Endothelial cell (in vitro differentiated cells): ENCODE measurements at regions not wholly inside any gene's neighbourhood (a gene's known extent, or its start where the extent isn't known, plus 50 kb on each side); places are given as distances from the start of the nearest gene placed in this dataset.

Experiments
- DNase-seq: peaks from one replicate; pipeline ENCODE4 v3.0.0; 2021; ENCODE audit warnings: low spot score
- H3K27ac Mint-ChIP-seq: one replicate; pipeline ENCODE4 v1.8.0; 2021; ENCODE audit warnings: mixed read lengths, inconsistent platforms; ENCODE audit not compliant: unreplicated experiment
- H3K27me3 Mint-ChIP-seq: one replicate; pipeline ENCODE4 v1.8.0; 2021; ENCODE audit warnings: mild to moderate bottlenecking, moderate library complexity, mixed read lengths, inconsistent platforms; ENCODE audit not compliant: unreplicated experiment
- H3K36me3 Mint-ChIP-seq: one replicate; pipeline ENCODE4 v1.8.0; 2021; ENCODE audit warnings: mild to moderate bottlenecking, low read depth, mixed read lengths, inconsistent platforms; ENCODE audit not compliant: unreplicated experiment
- H3K4me1 Mint-ChIP-seq: one replicate; pipeline ENCODE4 v1.8.0; 2021; ENCODE audit warnings: mild to moderate bottlenecking, mixed read lengths, inconsistent platforms; ENCODE audit not compliant: unreplicated experiment
- H3K4me3 Mint-ChIP-seq: one replicate; pipeline ENCODE4 v1.8.0; 2021; ENCODE audit warnings: mild to moderate bottlenecking, mixed read lengths, inconsistent platforms; ENCODE audit not compliant: unreplicated experiment
- H3K9me3 Mint-ChIP-seq: one replicate; pipeline ENCODE4 v1.8.0; 2021; ENCODE audit warnings: mixed read lengths, inconsistent platforms; ENCODE audit not compliant: unreplicated experiment
- CTCF ChIP-seq: fragments of 200-600 bp; sonication (generic); IDR thresholded peaks from one replicate; pipeline ENCODE4 v1.5.0; 2021; ENCODE audit warnings: antibody characterized with exemption; ENCODE audit not compliant: unreplicated experiment

GRCh38 chr9:118959366-118959765 is 409.9 kb downstream of the BRINP1 start:
- Mint-ChIP-seq H3K4me1 (no peaks in the 10 kb centered on the region), H3K27me3 (no peaks in the 10 kb centered on the region), H3K4me3 (no peak overlapping the region)

GRCh38 chr9:118961857-118962256 is 407.4 kb downstream of the BRINP1 start:
- DNase-seq = no peak
- TF ChIP-seq CTCF = no peak
- Mint-ChIP-seq H3K27ac (no peak overlapping the region), H3K36me3 (no peaks in the 10 kb centered on the region), H3K9me3 (no peaks in the 10 kb centered on the region), H3K4me1 (no peaks in the 10 kb centered on the region), H3K4me3 (no peak overlapping the region), H3K27me3 (no peaks in the 10 kb centered on the region)

More at GRCh38 chr9:118959366-118959765, 409.9 kb downstream of the BRINP1 start:
- no peak overlapping the region for H3K27ac Mint-ChIP-seq
- no peak for DNase-seq
- no peaks in the 10 kb centered on the region for H3K36me3 Mint-ChIP-seq
- no peak for TF ChIP-seq CTCF
- H3K9me3 Mint-ChIP-seq = no peaks in the 10 kb centered on the region

- H3K9me3 Mint-ChIP-seq = no peaks in the 10 kb centered on the region
- H3K36me3 Mint-ChIP-seq = no peaks in the 10 kb centered on the region
- no peak for DNase-seq
- H3K4me3 Mint-ChIP-seq = no peak overlapping the region
- no peak overlapping the region for H3K27ac Mint-ChIP-seq
- H3K4me1 Mint-ChIP-seq = no peaks in the 10 kb centered on the region
- no peak for TF ChIP-seq CTCF
- no peaks in the 10 kb centered on the region for H3K27me3 Mint-ChIP-seq
These were observed 406.8 kb downstream of the BRINP1 start for GRCh38 chr9:118962426-118962825.

- Mint-ChIP-seq H3K27ac (no peak overlapping the region), H3K9me3 (no peaks in the 10 kb centered on the region), H3K27me3 (no peaks in the 10 kb centered on the region), H3K4me3 (no peak overlapping the region), H3K4me1 (no peaks in the 10 kb centered on the region), H3K36me3 (no peaks in the 10 kb centered on the region)
- no peak for DNase-seq
- TF ChIP-seq CTCF = no peak
These were observed 405.6 kb downstream of the BRINP1 start for GRCh38 chr9:118963674-118964073.

- H3K36me3 Mint-ChIP-seq = no peaks in the 10 kb centered on the region
- no peak for DNase-seq
- H3K4me1 Mint-ChIP-seq = no peaks in the 10 kb centered on the region
- TF ChIP-seq CTCF = no peak
- no peaks in the 10 kb centered on the region for H3K9me3 Mint-ChIP-seq
- no peaks in the 10 kb centered on the region for H3K27me3 Mint-ChIP-seq
- no peak overlapping the region for H3K4me3 Mint-ChIP-seq
- H3K27ac Mint-ChIP-seq = no peak overlapping the region
These were observed 401.3 kb downstream of the BRINP1 start for GRCh38 chr9:118967901-118968300.
